ENCODE measurements at regions not wholly inside any gene's neighbourhood (a gene's known extent, or its start where the extent isn't known, plus 50 kb on each side); places are given as distances from the start of the nearest gene placed in this dataset.

GRCh38 chr6:85111481-85112011 is 338.3 kb upstream of the NT5E start:
- CTCF ChIA-PET, result no interaction called here
- TF ChIP-seq, protein P1, sequence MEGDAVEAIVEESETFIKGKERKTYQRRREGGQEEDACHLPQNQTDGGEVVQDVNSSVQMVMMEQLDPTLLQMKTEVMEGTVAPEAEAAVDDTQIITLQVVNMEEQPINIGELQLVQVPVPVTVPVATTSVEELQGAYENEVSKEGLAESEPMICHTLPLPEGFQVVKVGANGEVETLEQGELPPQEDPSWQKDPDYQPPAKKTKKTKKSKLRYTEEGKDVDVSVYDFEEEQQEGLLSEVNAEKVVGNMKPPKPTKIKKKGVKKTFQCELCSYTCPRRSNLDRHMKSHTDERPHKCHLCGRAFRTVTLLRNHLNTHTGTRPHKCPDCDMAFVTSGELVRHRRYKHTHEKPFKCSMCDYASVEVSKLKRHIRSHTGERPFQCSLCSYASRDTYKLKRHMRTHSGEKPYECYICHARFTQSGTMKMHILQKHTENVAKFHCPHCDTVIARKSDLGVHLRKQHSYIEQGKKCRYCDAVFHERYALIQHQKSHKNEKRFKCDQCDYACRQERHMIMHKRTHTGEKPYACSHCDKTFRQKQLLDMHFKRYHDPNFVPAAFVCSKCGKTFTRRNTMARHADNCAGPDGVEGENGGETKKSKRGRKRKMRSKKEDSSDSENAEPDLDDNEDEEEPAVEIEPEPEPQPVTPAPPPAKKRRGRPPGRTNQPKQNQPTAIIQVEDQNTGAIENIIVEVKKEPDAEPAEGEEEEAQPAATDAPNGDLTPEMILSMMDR (IDR thresholded peaks at IDR 0.05; ENCODE audit: control extremely low read depth, extremely low read depth, low read depth, missing control alignments), result no peak
- DNase-seq (ENCODE audit: extremely low spot score), result no peak
- POLR2A ChIA-PET, result no interaction called here

- TF ChIP-seq, protein P1 (IDR thresholded peaks at IDR 0.05; ENCODE audit: control extremely low read depth, extremely low read depth, low read depth, missing control alignments), result no peak
- DNase-seq (ENCODE audit: extremely low spot score), result no peak
- CTCF ChIA-PET, result no interaction called here
- POLR2A ChIA-PET, result no interaction called here
Measured at GRCh38 chr6:85110943-85111342, 338.9 kb upstream of the NT5E start.

GRCh38 chr6:85107701-85108100 is 342.2 kb upstream of the NT5E start:
- ChIA-PET CTCF (interaction anchor here (1.0 kb wide), 2 partner anchors 11 to 20 kb away, joined by 3 to 4 read pairs; no protein-coding TSS in a partner anchor), POLR2A (no interaction called here)
- TF ChIP-seq, protein P1 (IDR thresholded peaks at IDR 0.05; ENCODE audit: control extremely low read depth, extremely low read depth, low read depth, missing control alignments), result no peak

GRCh38 chr6:85096976-85097375 is 332.6 kb upstream of the TBX18 start:
- ChIA-PET CTCF (no interaction called here), POLR2A (no interaction called here)
- no peak for DNase-seq (ENCODE audit: extremely low spot score)
- TF ChIP-seq, protein P1 (IDR thresholded peaks at IDR 0.05; ENCODE audit: control extremely low read depth, extremely low read depth, low read depth, missing control alignments), result no peak

More at GRCh38 chr6:85107701-85108100, 342.2 kb upstream of the NT5E start:
- no peak for DNase-seq (ENCODE audit: extremely low spot score)

GRCh38 chr6:85092226-85092625 is 327.8 kb upstream of the TBX18 start:
- ChIA-PET CTCF (no interaction called here), POLR2A (no interaction called here)
- no peak for DNase-seq (ENCODE audit: extremely low spot score)
- TF ChIP-seq, protein P1 (IDR thresholded peaks at IDR 0.05; ENCODE audit: control extremely low read depth, extremely low read depth, low read depth, missing control alignments), result no peak

- DNase-seq (ENCODE audit: extremely low spot score), result no peak
- TF ChIP-seq, protein P1 (IDR thresholded peaks at IDR 0.05; ENCODE audit: control extremely low read depth, extremely low read depth, low read depth, missing control alignments), result no peak
- ChIA-PET POLR2A (no interaction called here), CTCF (interaction anchor here (1.2 kb wide), 1 partner anchor 9 kb away, joined by 5 read pairs; no protein-coding TSS in a partner anchor)
Measured at GRCh38 chr6:85089255-85089654, 324.9 kb upstream of the TBX18 start.

Measured in GM10248 (cell line).